ENCODE measurements at regions not wholly inside any gene's neighbourhood (a gene's known extent, or its start where the extent isn't known, plus 50 kb on each side); places are given as distances from the start of the nearest gene placed in this dataset.

DNA sequence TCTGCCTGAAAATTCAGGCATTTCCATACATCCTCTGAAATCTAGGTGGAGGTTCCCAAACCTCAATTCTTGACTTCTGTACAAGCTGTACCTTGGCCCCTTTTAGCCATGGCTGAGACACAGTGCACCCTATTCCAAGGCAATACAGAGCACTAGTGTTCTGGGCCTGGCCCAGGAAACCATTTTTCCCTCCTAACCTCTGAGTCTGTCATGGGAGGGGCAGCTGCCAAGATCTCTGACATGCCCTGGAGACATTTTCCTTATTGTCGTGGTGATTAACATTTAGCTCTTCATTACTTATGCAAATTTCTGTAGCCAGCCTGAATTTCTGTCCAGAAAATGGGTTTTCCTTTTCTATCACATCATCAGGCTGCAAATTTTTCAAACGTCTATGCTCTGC is 248.0 kb upstream of the RGS18 start (continued):
- TF ChIP-seq, protein P1, sequence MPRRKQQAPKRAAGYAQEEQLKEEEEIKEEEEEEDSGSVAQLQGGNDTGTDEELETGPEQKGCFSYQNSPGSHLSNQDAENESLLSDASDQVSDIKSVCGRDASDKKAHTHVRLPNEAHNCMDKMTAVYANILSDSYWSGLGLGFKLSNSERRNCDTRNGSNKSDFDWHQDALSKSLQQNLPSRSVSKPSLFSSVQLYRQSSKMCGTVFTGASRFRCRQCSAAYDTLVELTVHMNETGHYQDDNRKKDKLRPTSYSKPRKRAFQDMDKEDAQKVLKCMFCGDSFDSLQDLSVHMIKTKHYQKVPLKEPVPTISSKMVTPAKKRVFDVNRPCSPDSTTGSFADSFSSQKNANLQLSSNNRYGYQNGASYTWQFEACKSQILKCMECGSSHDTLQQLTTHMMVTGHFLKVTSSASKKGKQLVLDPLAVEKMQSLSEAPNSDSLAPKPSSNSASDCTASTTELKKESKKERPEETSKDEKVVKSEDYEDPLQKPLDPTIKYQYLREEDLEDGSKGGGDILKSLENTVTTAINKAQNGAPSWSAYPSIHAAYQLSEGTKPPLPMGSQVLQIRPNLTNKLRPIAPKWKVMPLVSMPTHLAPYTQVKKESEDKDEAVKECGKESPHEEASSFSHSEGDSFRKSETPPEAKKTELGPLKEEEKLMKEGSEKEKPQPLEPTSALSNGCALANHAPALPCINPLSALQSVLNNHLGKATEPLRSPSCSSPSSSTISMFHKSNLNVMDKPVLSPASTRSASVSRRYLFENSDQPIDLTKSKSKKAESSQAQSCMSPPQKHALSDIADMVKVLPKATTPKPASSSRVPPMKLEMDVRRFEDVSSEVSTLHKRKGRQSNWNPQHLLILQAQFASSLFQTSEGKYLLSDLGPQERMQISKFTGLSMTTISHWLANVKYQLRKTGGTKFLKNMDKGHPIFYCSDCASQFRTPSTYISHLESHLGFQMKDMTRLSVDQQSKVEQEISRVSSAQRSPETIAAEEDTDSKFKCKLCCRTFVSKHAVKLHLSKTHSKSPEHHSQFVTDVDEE (CRISPR knock-in tag; IDR thresholded peaks at IDR 0.05): no peak

DNA sequence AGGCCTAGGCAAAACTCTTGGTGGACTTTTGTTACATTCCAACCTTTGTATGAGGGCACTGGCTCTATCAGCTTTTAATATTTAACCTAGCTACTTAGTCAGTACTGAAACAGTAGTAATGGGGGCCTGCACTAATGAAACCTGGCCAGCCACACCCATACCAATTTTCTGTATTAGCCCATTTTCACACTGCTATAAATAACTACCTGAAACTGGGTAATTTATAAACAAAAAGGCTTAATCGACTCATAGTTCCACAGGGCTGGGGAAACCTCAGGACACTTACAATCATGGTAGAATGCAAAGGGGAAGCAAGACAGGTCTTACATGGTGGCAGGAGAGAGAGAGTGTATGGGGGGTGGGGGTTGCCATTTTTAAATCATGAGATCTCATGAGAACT is 245.7 kb upstream of the RGS18 start:
- no peak for ATAC-seq
- TF ChIP-seq, protein P2, sequence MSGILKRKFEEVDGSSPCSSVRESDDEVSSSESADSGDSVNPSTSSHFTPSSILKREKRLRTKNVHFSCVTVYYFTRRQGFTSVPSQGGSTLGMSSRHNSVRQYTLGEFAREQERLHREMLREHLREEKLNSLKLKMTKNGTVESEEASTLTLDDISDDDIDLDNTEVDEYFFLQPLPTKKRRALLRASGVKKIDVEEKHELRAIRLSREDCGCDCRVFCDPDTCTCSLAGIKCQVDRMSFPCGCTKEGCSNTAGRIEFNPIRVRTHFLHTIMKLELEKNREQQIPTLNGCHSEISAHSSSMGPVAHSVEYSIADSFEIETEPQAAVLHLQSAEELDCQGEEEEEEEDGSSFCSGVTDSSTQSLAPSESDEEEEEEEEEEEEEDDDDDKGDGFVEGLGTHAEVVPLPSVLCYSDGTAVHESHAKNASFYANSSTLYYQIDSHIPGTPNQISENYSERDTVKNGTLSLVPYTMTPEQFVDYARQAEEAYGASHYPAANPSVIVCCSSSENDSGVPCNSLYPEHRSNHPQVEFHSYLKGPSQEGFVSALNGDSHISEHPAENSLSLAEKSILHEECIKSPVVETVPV (CRISPR knock-in tag; IDR thresholded peaks at IDR 0.05): no peak
- TF ChIP-seq, protein P3, sequence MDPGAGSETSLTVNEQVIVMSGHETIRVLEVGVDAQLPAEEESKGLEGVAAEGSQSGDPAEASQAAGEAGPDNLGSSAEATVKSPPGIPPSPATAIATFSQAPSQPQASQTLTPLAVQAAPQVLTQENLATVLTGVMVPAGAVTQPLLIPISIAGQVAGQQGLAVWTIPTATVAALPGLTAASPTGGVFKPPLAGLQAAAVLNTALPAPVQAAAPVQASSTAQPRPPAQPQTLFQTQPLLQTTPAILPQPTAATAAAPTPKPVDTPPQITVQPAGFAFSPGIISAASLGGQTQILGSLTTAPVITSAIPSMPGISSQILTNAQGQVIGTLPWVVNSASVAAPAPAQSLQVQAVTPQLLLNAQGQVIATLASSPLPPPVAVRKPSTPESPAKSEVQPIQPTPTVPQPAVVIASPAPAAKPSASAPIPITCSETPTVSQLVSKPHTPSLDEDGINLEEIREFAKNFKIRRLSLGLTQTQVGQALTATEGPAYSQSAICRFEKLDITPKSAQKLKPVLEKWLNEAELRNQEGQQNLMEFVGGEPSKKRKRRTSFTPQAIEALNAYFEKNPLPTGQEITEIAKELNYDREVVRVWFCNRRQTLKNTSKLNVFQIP (CRISPR knock-in tag; IDR thresholded peaks at IDR 0.05; ENCODE audit: borderline replicate concordance, low read depth): no peak
- TF ChIP-seq ISL1 (CRISPR knock-in tag; IDR thresholded peaks at IDR 0.05) (no peak), RARB (CRISPR knock-in tag; IDR thresholded peaks at IDR 0.05) (no peak), ZNF8 (CRISPR knock-in tag; IDR thresholded peaks at IDR 0.05) (no peak), OSR1 (CRISPR knock-in tag; IDR thresholded peaks at IDR 0.05) (no peak), TCF4 (CRISPR knock-in tag; IDR thresholded peaks at IDR 0.05; ENCODE audit: borderline replicate concordance) (no peak), CSDC2 (CRISPR knock-in tag; IDR thresholded peaks at IDR 0.05) (no peak), SNAI2 (CRISPR knock-in tag; IDR thresholded peaks at IDR 0.05) (no peak)
- TF ChIP-seq, protein P1 (CRISPR knock-in tag; IDR thresholded peaks at IDR 0.05): no peak
- TF ChIP-seq, protein P4, sequence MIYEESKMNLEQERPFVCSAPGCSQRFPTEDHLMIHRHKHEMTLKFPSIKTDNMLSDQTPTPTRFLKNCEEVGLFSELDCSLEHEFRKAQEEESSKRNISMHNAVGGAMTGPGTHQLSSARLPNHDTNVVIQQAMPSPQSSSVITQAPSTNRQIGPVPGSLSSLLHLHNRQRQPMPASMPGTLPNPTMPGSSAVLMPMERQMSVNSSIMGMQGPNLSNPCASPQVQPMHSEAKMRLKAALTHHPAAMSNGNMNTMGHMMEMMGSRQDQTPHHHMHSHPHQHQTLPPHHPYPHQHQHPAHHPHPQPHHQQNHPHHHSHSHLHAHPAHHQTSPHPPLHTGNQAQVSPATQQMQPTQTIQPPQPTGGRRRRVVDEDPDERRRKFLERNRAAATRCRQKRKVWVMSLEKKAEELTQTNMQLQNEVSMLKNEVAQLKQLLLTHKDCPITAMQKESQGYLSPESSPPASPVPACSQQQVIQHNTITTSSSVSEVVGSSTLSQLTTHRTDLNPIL (CRISPR knock-in tag; IDR thresholded peaks at IDR 0.05; ENCODE audit: low read depth): no peak

DNA sequence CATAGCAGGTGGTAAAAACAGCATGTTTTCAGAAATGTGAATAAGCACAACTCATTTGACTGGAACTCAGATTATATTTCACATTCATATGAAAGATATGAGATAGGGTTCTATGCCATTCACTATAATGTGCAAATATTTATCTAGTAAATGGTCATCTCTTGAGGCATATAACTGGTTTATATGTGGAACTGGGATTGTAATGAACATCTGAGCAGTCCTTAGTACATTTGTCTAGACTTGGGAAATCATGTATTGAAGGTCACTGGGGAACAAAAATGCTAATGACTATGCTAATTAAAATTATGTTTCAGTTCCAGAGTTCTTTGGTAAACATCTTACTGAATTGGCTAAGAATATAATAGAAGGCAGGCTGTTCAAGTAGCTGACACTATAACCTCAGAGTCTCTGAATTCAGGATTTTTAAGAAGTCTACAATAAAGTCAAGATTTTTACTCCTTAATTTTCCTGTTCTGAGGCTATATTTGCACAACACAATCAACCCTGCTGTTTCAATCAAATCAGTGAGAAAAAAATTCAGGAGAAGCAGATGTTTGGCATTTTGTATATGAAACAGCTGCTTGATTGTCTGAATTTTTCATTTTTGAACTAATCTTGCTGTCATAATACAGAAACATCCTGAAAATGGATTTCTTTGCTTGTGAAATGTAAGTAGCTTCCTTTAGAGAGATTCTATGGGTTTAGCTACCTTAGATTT is 244.8 kb upstream of the RGS18 start:
- ATAC-seq: no peak
- TF ChIP-seq RARB (CRISPR knock-in tag; IDR thresholded peaks at IDR 0.05) (no peak), ESRRG (CRISPR knock-in tag; IDR thresholded peaks at IDR 0.05) (no peak), ZFP30 (CRISPR knock-in tag; IDR thresholded peaks at IDR 0.05) (no peak), ZNF70 (CRISPR knock-in tag; IDR thresholded peaks at IDR 0.05) (no peak), TCF4 (CRISPR knock-in tag; IDR thresholded peaks at IDR 0.05; ENCODE audit: borderline replicate concordance) (no peak), PPARA (CRISPR knock-in tag; IDR thresholded peaks at IDR 0.05; ENCODE audit: borderline replicate concordance) (no peak), ZC3H10 (CRISPR knock-in tag; IDR thresholded peaks at IDR 0.05) (no peak), OSR1 (CRISPR knock-in tag; IDR thresholded peaks at IDR 0.05) (no peak), ISL1 (CRISPR knock-in tag; IDR thresholded peaks at IDR 0.05) (no peak), ZNF8 (CRISPR knock-in tag; IDR thresholded peaks at IDR 0.05) (no peak)
- TF ChIP-seq, protein P5, sequence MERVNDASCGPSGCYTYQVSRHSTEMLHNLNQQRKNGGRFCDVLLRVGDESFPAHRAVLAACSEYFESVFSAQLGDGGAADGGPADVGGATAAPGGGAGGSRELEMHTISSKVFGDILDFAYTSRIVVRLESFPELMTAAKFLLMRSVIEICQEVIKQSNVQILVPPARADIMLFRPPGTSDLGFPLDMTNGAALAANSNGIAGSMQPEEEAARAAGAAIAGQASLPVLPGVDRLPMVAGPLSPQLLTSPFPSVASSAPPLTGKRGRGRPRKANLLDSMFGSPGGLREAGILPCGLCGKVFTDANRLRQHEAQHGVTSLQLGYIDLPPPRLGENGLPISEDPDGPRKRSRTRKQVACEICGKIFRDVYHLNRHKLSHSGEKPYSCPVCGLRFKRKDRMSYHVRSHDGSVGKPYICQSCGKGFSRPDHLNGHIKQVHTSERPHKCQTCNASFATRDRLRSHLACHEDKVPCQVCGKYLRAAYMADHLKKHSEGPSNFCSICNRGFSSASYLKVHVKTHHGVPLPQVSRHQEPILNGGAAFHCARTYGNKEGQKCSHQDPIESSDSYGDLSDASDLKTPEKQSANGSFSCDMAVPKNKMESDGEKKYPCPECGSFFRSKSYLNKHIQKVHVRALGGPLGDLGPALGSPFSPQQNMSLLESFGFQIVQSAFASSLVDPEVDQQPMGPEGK (CRISPR knock-in tag; IDR thresholded peaks at IDR 0.05; ENCODE audit: borderline replicate concordance): no peak
- TF ChIP-seq, protein P4 (CRISPR knock-in tag; IDR thresholded peaks at IDR 0.05; ENCODE audit: low read depth): no peak
- TF ChIP-seq, protein P1 (CRISPR knock-in tag; IDR thresholded peaks at IDR 0.05): no peak

Data from SK-N-SH treated with all-trans-retinoic acid at 6 μM for 48 hours (cell line).